ENCODE measurements at regions not wholly inside any gene's neighbourhood (a gene's known extent, or its start where the extent isn't known, plus 50 kb on each side); places are given as distances from the start of the nearest gene placed in this dataset.

DNA sequence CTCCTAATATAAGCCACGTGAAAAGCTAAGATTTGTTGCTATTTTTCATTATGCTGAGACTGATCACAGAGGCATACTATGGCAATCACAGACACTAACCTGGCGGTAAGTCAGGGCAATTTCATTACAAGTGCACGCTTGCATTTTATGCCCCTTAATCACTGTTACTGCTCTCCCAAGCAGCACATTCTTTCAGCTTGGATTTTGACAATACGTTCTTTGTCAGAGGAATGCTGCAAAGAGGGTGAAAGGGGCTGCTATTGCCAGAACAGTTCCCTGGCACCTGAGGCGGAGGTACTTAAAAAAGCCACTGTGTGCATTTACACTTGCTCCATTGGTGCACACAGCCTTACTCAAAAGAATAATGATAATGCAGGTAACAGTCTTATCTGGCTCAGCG is 346.6 kb downstream of the RFC3 start (continued):
- TF ChIP-seq, protein P1, sequence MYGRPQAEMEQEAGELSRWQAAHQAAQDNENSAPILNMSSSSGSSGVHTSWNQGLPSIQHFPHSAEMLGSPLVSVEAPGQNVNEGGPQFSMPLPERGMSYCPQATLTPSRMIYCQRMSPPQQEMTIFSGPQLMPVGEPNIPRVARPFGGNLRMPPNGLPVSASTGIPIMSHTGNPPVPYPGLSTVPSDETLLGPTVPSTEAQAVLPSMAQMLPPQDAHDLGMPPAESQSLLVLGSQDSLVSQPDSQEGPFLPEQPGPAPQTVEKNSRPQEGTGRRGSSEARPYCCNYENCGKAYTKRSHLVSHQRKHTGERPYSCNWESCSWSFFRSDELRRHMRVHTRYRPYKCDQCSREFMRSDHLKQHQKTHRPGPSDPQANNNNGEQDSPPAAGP (tag by site-specific recombination; IDR thresholded peaks at IDR 0.05): no peak
- TF ChIP-seq, protein P2, sequence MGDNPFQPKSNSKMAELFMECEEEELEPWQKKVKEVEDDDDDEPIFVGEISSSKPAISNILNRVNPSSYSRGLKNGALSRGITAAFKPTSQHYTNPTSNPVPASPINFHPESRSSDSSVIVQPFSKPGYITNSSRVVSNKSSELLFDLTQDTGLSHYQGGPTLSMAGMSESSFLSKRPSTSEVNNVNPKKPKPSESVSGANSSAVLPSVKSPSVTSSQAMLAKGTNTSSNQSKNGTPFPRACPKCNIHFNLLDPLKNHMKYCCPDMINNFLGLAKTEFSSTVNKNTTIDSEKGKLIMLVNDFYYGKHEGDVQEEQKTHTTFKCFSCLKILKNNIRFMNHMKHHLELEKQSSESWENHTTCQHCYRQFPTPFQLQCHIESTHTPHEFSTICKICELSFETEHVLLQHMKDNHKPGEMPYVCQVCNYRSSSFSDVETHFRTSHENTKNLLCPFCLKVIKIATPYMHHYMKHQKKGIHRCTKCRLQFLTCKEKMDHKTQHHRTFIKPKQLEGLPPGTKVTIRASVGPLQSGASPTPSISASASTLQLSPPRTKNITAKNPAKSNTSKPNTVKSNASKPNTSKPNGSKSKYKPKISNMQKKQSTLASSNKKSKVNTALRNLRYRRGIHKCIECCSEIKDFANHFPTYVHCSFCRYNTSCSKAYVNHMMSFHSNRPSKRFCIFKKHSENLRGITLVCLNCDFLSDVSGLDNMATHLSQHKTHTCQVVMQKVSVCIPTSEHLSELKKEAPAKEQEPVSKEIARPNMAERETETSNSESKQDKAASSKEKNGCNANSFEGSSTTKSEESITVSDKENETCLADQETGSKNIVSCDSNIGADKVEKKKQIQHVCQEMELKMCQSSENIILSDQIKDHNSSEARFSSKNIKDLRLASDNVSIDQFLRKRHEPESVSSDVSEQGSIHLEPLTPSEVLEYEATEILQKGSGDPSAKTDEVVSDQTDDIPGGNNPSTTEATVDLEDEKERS (tag by site-specific recombination; IDR thresholded peaks at IDR 0.05): no peak
- no peak for TF ChIP-seq SALL2 (tag by site-specific recombination; IDR thresholded peaks at IDR 0.05; ENCODE audit: borderline replicate concordance)
- TF ChIP-seq HOXC10 (CRISPR knock-in tag; IDR thresholded peaks at IDR 0.05): no peak
- no peak for TF ChIP-seq ZNF549 (tag by site-specific recombination; IDR thresholded peaks at IDR 0.05)
- TF ChIP-seq ZFP37 (tag by site-specific recombination; IDR thresholded peaks at IDR 0.05): no peak
- TF ChIP-seq ZNF510 (tag by site-specific recombination; IDR thresholded peaks at IDR 0.05; ENCODE audit: insufficient replicate concordance): no peak
- no peak for TF ChIP-seq ZSCAN16 (tag by site-specific recombination; IDR thresholded peaks at IDR 0.05)
- no peak for TF ChIP-seq ZNF184 (tag by site-specific recombination; IDR thresholded peaks at IDR 0.05)
- no peak for TF ChIP-seq ZNF830 (tag by site-specific recombination; IDR thresholded peaks at IDR 0.05; ENCODE audit: low read depth)

DNA sequence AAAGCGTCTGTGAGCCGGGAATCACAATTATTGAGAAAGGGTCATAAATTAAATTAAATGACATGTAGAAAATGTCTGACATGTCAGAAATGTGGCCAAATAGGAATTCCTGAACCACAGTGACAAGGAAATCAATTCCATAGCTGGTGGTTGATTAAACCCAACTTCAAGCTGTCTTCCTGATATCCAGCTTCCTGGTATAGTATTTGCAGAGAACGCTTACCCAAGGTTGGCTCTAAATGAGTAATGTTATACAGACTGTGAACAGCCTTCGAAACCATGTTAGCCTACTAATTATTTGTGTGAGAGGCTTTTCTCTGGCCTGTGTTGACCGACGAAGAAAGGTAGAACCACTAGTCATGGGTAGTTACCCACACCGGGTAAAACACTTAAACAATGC is 347.2 kb downstream of the RFC3 start:
- CTCF ChIA-PET: no interaction called here
- Histone ChIP-seq H3K4me3 (ENCODE audit: low read depth, low read length) (no peak overlapping the region), H3K9me3 (ENCODE audit: control insufficient read depth, insufficient read depth, low read depth, low read length) (no peaks in the 10 kb centered on the region), H3K27ac (ENCODE audit: extremely low read depth, low read depth, low read length) (no peak overlapping the region), H3K4me1 (ENCODE audit: control insufficient read depth, insufficient read depth, low read length) (no peaks in the 10 kb centered on the region), H3K36me3 (ENCODE audit: control insufficient read depth in 2 of 2, insufficient read depth in 1 of 2, low read length in 2 of 2) (no peaks in the 10 kb centered on the region)
- POLR2A ChIA-PET: no interaction called here
- TF ChIP-seq ZNF416 (tag by site-specific recombination; IDR thresholded peaks at IDR 0.05): no peak
- TF ChIP-seq, protein P3, sequence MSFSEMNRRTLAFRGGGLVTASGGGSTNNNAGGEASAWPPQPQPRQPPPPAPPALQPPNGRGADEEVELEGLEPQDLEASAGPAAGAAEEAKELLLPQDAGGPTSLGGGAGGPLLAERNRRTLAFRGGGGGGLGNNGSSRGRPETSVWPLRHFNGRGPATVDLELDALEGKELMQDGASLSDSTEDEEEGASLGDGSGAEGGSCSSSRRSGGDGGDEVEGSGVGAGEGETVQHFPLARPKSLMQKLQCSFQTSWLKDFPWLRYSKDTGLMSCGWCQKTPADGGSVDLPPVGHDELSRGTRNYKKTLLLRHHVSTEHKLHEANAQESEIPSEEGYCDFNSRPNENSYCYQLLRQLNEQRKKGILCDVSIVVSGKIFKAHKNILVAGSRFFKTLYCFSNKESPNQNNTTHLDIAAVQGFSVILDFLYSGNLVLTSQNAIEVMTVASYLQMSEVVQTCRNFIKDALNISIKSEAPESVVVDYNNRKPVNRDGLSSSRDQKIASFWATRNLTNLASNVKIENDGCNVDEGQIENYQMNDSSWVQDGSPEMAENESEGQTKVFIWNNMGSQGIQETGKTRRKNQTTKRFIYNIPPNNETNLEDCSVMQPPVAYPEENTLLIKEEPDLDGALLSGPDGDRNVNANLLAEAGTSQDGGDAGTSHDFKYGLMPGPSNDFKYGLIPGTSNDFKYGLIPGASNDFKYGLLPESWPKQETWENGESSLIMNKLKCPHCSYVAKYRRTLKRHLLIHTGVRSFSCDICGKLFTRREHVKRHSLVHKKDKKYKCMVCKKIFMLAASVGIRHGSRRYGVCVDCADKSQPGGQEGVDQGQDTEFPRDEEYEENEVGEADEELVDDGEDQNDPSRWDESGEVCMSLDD (tag by site-specific recombination; IDR thresholded peaks at IDR 0.05): no peak
- no peak for TF ChIP-seq EGR2 (tag by site-specific recombination; IDR thresholded peaks at IDR 0.05; ENCODE audit: low read depth)
- no peak for TF ChIP-seq HOXC10 (CRISPR knock-in tag; IDR thresholded peaks at IDR 0.05)
- no peak for TF ChIP-seq ZNF664 (tag by site-specific recombination; IDR thresholded peaks at IDR 0.05)
- no peak for TF ChIP-seq ZNF785 (tag by site-specific recombination; IDR thresholded peaks at IDR 0.05)
- TF ChIP-seq, protein P4, sequence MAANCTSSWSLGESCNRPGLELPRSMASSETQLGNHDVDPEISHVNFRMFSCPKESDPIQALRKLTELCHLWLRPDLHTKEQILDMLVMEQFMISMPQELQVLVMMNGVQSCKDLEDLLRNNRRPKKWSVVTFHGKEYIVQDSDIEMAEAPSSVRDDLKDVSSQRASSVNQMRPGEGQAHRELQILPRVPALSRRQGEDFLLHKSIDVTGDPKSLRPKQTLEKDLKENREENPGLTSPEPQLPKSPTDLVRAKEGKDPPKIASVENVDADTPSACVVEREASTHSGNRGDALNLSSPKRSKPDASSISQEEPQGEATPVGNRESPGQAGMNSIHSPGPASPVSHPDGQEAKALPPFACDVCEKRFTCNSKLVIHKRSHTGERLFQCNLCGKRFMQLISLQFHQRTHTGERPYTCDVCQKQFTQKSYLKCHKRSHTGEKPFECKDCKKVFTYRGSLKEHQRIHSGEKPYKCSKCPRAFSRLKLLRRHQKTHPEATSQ (tag by site-specific recombination; IDR thresholded peaks at IDR 0.05): no peak
- no peak for TF ChIP-seq ZNF621 (tag by site-specific recombination; IDR thresholded peaks at IDR 0.05)
